Panc1 (cell line): ENCODE measurements at regions not wholly inside any gene's neighbourhood (a gene's known extent, or its start where the extent isn't known, plus 50 kb on each side); places are given as distances from the start of the nearest gene placed in this dataset.

Experiments
- ATAC-seq: fragments of 200-7000 bp; cut with Tn5 transposase; 2 replicates; pipeline ENCODE4 v1.9.1; 2020; ENCODE audit warnings: mild to moderate bottlenecking, moderate library complexity
- BruUV-seq: library from RNA; stranded (reverse); fragments of 400-500 nt; replicated peaks from 2 replicates; lab custom pipeline; 2021; lab: Mats Ljungman, UMichigan
- CTCF ChIA-PET: fragments of 300-600 bp; sonication (Branson Sonifier 250); formaldehyde crosslinking; loops from one replicate; lab custom pipeline; 2022; ENCODE audit warnings: antibody characterized with exemption; lab: Charles Lee
- POLR2A ChIA-PET: fragments of 300-600 bp; sonication (Branson Sonifier 250); formaldehyde crosslinking; loops from one replicate; lab custom pipeline; 2022; ENCODE audit warnings: antibody characterized with exemption; lab: Charles Lee
- DNase-seq: peaks from one replicate; pipeline ENCODE4 v3.0.0-alpha.2; 2010; ENCODE audit warnings: low read depth, low spot score
- H3K27ac ChIP-seq: 2 replicates; pipeline ENCODE4 v1.5.1; 2011; ENCODE audit warnings: mild to moderate bottlenecking, low read length, inconsistent platforms
- H3K27me3 ChIP-seq: fragments of 200-500 bp; sonication (Bioruptor generic); 2 replicates; pipeline ENCODE4 v1.6.0; 2014; ENCODE audit warnings: low read length, inconsistent platforms; ENCODE audit not compliant: control insufficient read depth, insufficient read depth
- H3K36me3 ChIP-seq: fragments of 200-500 bp; sonication (Bioruptor generic); 2 replicates; pipeline ENCODE4 v1.5.1; 2014; ENCODE audit warnings: inconsistent platforms, mild to moderate bottlenecking, low read length, moderate library complexity; ENCODE audit not compliant: control insufficient read depth, insufficient read depth
- H3K4me1 ChIP-seq: 2 replicates; pipeline ENCODE4 v1.5.1; 2011; ENCODE audit warnings: inconsistent platforms, mild to moderate bottlenecking, low read length, moderate library complexity; ENCODE audit not compliant: control insufficient read depth, insufficient read depth
- H3K4me3 ChIP-seq, 2 experiments: 2 replicates each; pipeline ENCODE4 v1.5.1; 2011 to 2012; ENCODE audit warnings: low read depth in 2 of 2, low read length in 2 of 2, mild to moderate bottlenecking in 2 of 2, inconsistent platforms in 1 of 2, moderate library complexity in 1 of 2
- H3K9me3 ChIP-seq: fragments of 200-500 bp; sonication (Bioruptor generic); 2 replicates; pipeline ENCODE4 v1.5.1; 2014; ENCODE audit warnings: low read depth, mild to moderate bottlenecking, inconsistent platforms, low read length, moderate library complexity; ENCODE audit not compliant: control insufficient read depth, insufficient read depth
- CTCF ChIP-seq: fragments of 450-650 bp; IDR thresholded peaks from 2 replicates; pipeline ENCODE4 v1.5.1; 2017; ENCODE audit warnings: mild to moderate bottlenecking
- POLR2AphosphoS5 ChIP-seq: IDR thresholded peaks from 2 replicates; pipeline ENCODE4 v1.6.1; 2012; ENCODE audit warnings: mild to moderate bottlenecking, low read depth, low read length, moderate library complexity
- SIN3A ChIP-seq: IDR thresholded peaks from 2 replicates; pipeline ENCODE4 v1.6.1; 2012; ENCODE audit warnings: low read depth, mild to moderate bottlenecking, low read length, moderate library complexity, borderline replicate concordance; ENCODE audit not compliant: insufficient read depth
- TCF7L2 ChIP-seq: IDR thresholded peaks from 2 replicates; pipeline ENCODE4 v1.6.1; 2011; ENCODE audit warnings: mild to moderate bottlenecking, low read depth, low read length, inconsistent platforms
- in situ Hi-C: cut with HindIII; loops from 2 replicates; pipeline ENCODE4 v1.10.0; 2016; ENCODE audit warnings: low sequenced_read_pairs, low pct_unique_long_range_greater_than_20kb
- intact Hi-C: fragments of 100-400 bp; cut with micrococcal nuclease; formaldehyde crosslinking; loops from one replicate; pipeline ENCODE4 v1.10.0; 2022; ENCODE audit not compliant: unreplicated experiment
- TF ChIP-seq, protein P1 (sequence below), 2 experiments: IDR thresholded peaks; 2 replicates each; pipeline ENCODE4 v1.6.1; 2011 to 2012; ENCODE audit warnings: low read depth in 2 of 2, control low read depth in 1 of 2, low read length in 1 of 2, mild to moderate bottlenecking in 1 of 2, moderate library complexity in 1 of 2; ENCODE audit not compliant: insufficient read depth in 1 of 2

DNA sequence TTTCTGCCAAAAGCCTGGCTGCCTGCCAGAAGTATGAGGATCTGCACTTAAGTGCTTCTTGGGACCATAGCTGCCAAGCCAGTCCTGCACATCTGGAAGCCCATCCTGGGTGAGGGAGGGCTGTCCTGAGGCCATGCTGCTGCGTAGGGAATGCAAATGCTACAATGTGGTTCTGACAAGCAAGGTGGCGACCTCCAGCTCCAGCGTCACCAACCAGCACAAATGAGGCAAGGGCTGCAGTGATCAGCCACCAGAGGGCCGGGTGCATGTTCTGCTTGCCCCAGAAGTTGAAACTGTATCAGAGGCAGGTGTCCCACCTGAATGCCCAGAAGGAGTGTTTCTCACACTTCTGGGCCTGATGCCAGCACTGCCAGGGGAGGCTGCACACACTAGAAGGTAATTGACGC is 99.1 kb upstream of the KCNQ5 start:
- ChIA-PET POLR2A (no interaction called here), CTCF (no interaction called here)
- in situ Hi-C loops (no loop called here), intact Hi-C loops (no loop called here)
- Histone ChIP-seq H3K4me3 (no peak overlapping the region), H3K4me1 (no peaks in the 10 kb centered on the region), H3K9me3 (no peaks in the 10 kb centered on the region), H3K27me3 (no peaks in the 10 kb centered on the region), H3K27ac (no peak overlapping the region), H3K36me3 (no peaks in the 10 kb centered on the region)
- TF ChIP-seq POLR2AphosphoS5 = no peak
- peak; percentile 32 for TF ChIP-seq CTCF
- no TSS peak for BruUV-seq
- DNase-seq = no peak
- ATAC-seq = peak; percentile 45; the same call in 1 of the 2 replicates

- POLR2A ChIA-PET = no interaction called here
- DNase-seq = no peak
- CTCF ChIA-PET = no interaction called here
- Histone ChIP-seq H3K36me3 (no peaks in the 10 kb centered on the region), H3K27me3 (no peaks in the 10 kb centered on the region), H3K9me3 (no peaks in the 10 kb centered on the region), H3K27ac (no peak overlapping the region), H3K4me3 (no peak overlapping the region), H3K4me1 (no peaks in the 10 kb centered on the region)
- intact Hi-C loops (no loop called here), in situ Hi-C loops (no loop called here)
- TF ChIP-seq, protein P1, sequence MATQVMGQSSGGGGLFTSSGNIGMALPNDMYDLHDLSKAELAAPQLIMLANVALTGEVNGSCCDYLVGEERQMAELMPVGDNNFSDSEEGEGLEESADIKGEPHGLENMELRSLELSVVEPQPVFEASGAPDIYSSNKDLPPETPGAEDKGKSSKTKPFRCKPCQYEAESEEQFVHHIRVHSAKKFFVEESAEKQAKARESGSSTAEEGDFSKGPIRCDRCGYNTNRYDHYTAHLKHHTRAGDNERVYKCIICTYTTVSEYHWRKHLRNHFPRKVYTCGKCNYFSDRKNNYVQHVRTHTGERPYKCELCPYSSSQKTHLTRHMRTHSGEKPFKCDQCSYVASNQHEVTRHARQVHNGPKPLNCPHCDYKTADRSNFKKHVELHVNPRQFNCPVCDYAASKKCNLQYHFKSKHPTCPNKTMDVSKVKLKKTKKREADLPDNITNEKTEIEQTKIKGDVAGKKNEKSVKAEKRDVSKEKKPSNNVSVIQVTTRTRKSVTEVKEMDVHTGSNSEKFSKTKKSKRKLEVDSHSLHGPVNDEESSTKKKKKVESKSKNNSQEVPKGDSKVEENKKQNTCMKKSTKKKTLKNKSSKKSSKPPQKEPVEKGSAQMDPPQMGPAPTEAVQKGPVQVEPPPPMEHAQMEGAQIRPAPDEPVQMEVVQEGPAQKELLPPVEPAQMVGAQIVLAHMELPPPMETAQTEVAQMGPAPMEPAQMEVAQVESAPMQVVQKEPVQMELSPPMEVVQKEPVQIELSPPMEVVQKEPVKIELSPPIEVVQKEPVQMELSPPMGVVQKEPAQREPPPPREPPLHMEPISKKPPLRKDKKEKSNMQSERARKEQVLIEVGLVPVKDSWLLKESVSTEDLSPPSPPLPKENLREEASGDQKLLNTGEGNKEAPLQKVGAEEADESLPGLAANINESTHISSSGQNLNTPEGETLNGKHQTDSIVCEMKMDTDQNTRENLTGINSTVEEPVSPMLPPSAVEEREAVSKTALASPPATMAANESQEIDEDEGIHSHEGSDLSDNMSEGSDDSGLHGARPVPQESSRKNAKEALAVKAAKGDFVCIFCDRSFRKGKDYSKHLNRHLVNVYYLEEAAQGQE (IDR thresholded peaks at IDR 0.05; ENCODE audit: insufficient read depth in 1 of 2, low read depth in 2 of 2, low read length in 1 of 2) = no peak
- TF ChIP-seq SIN3A (no peak), POLR2AphosphoS5 (no peak), TCF7L2 (no peak), CTCF (no peak)
- ATAC-seq = no peak
- no TSS peak for BruUV-seq
These were observed 97.7 kb upstream of the KCNQ5 start for GRCh38 chr6:72524011-72524645.
